Hepatocyte (in vitro differentiated cells): ENCODE measurements at regions not wholly inside any gene's neighbourhood (a gene's known extent, or its start where the extent isn't known, plus 50 kb on each side); places are given as distances from the start of the nearest gene placed in this dataset.

Experiments
- CTCF ChIP-seq: fragments of 200-600 bp; sonication (generic); IDR thresholded peaks from 2 replicates; pipeline ENCODE4 v1.5.1; 2016; ENCODE audit warnings: antibody characterized with exemption, mild to moderate bottlenecking; ENCODE audit not compliant: poor library complexity
- EZH2 ChIP-seq: fragments of 200-600 bp; sonication (generic); IDR thresholded peaks from 2 replicates; pipeline ENCODE4 v1.6.1; 2016; ENCODE audit warnings: antibody characterized with exemption, mild to moderate bottlenecking, borderline replicate concordance

- no peak for TF ChIP-seq CTCF
- no peak for TF ChIP-seq EZH2
These were observed 79.1 kb downstream of the PWWP3B start for GRCh38 chrX:106247162-106247561.
